B cell (primary cell): ENCODE measurements at regions not wholly inside any gene's neighbourhood (a gene's known extent, or its start where the extent isn't known, plus 50 kb on each side); places are given as distances from the start of the nearest gene placed in this dataset.

Experiments
- ATAC-seq: fragments of 200-7000 bp; cut with Tn5 transposase; one replicate; pipeline ENCODE4 v1.10.0; 2021; ENCODE audit warnings: low read depth, mild to moderate bottlenecking, moderate number of reproducible peaks, moderate library complexity
- CTCF ChIA-PET: fragments of 350-600 bp; sonication (Branson Sonifier 250); formaldehyde crosslinking; loops from one replicate; lab custom pipeline; 2021; ENCODE audit warnings: antibody characterized with exemption, inconsistent platforms; lab: Charles Lee
- POLR2A ChIA-PET: fragments of 350-600 bp; sonication (Branson Sonifier 250); formaldehyde crosslinking; loops from one replicate; lab custom pipeline; 2021; ENCODE audit warnings: antibody characterized with exemption; lab: Charles Lee
- DNase-seq: peaks from one replicate; pipeline ENCODE4 v3.0.0; 2013
- H2AFZ ChIP-seq: 2 replicates; pipeline ENCODE4 v1.6.1; 2012; ENCODE audit warnings: mild to moderate bottlenecking, low read depth, low read length; ENCODE audit not compliant: insufficient read depth, poor library complexity, severe bottlenecking
- H3K27ac ChIP-seq, 2 donors: 1 replicate in 1 of 2; 2 replicates in 1 of 2; pipeline ENCODE4 v1.5.1; 2012 to 2013; ENCODE audit warnings: low read length in 2 of 2, mild to moderate bottlenecking in 2 of 2, moderate library complexity in 1 of 2
- H3K27me3 ChIP-seq, 4 experiments: fragments of 200-600 bp in 1 of 4; sonication (generic) in 1 of 4; replicated peaks in 1 of 4; 1 replicate in 2 of 4; 2 replicates in 2 of 4; pipeline versions ENCODE4 v1.6.1 to v1.7.0; 2013 to 2016; ENCODE audit warnings: low read length in 3 of 4, mild to moderate bottlenecking in 2 of 4, mixed read lengths in 1 of 4, moderate library complexity in 1 of 4; ENCODE audit not compliant: insufficient read depth in 4 of 4, control insufficient read depth in 3 of 4; ENCODE audit errors: control extremely low read depth in 1 of 4
- H3K36me3 ChIP-seq, 2 experiments: replicated peaks in 1 of 2; 1 replicate in 1 of 2; 2 replicates in 1 of 2; pipeline versions ENCODE4 v1.6.1 to v1.7.1; 2013; ENCODE audit warnings: low read length in 1 of 2; ENCODE audit not compliant: insufficient read depth in 2 of 2, control insufficient read depth in 1 of 2; ENCODE audit errors: control extremely low read depth in 1 of 2, extremely low read depth in 1 of 2
- H3K4me1 ChIP-seq, 2 donors: fragments of 200-600 bp in 1 of 2; sonication (generic) in 1 of 2; 1 replicate in 1 of 2; 2 replicates in 1 of 2; pipeline versions ENCODE4 v1.5.1 to v1.6.1; 2013 to 2017; ENCODE audit warnings: low read length in 2 of 2; ENCODE audit not compliant: control insufficient read depth in 2 of 2, insufficient read depth in 2 of 2
- H3K4me2 ChIP-seq: replicated peaks from 2 replicates; pipeline ENCODE3; 2012; ENCODE audit warnings: mild to moderate bottlenecking, low read depth, low read length; ENCODE audit not compliant: poor library complexity, severe bottlenecking
- H3K4me3 ChIP-seq, 5 experiments: fragments of 200-600 bp in 1 of 5; sonication (generic) in 1 of 5; 1 replicate in 3 of 5; 2 replicates in 2 of 5; pipeline versions ENCODE4 v1.5.1 to v1.7.0; 2011 to 2016; ENCODE audit warnings: low read length in 4 of 5, mild to moderate bottlenecking in 4 of 5, low read depth in 2 of 5, control low read depth in 1 of 5, moderate library complexity in 1 of 5; ENCODE audit not compliant: insufficient read depth in 1 of 5; ENCODE audit errors: control extremely low read depth in 1 of 5, extremely low read depth in 1 of 5
- H3K79me2 ChIP-seq: fragments of 200-600 bp; sonication (generic); one replicate; pipeline ENCODE4 v1.6.0; 2016; ENCODE audit warnings: low read length; ENCODE audit not compliant: control insufficient read depth, insufficient read depth
- H3K9ac ChIP-seq: fragments of 200-600 bp; sonication (generic); 2 replicates; pipeline ENCODE4 v1.6.1; 2017; ENCODE audit warnings: mild to moderate bottlenecking, low read length, moderate library complexity
- H3K9me3 ChIP-seq, 3 donors: one replicate each; pipeline versions ENCODE4 v1.6.1 to v1.7.1; 2013; ENCODE audit warnings: low read length in 2 of 3; ENCODE audit not compliant: control insufficient read depth in 2 of 3, insufficient read depth in 1 of 3; ENCODE audit errors: control extremely low read depth in 1 of 3
- H4K20me1 ChIP-seq: 2 replicates; pipeline ENCODE4 v1.6.0; 2012; ENCODE audit warnings: mild to moderate bottlenecking, low read length; ENCODE audit not compliant: insufficient read depth, control insufficient read depth, poor library complexity, severe bottlenecking
- H3K27ac Mint-ChIP-seq: one replicate; pipeline ENCODE4 v1.8.0; 2021; ENCODE audit warnings: mixed read lengths
- H3K27me3 Mint-ChIP-seq: one replicate; pipeline ENCODE4 v1.8.0; 2021; ENCODE audit warnings: mixed read lengths
- H3K4me1 Mint-ChIP-seq: one replicate; pipeline ENCODE4 v1.8.0; 2021; ENCODE audit warnings: mixed read lengths
- H3K4me3 Mint-ChIP-seq: one replicate; pipeline ENCODE4 v1.8.0; 2021; ENCODE audit warnings: mixed read lengths
- H3K9me3 Mint-ChIP-seq: one replicate; pipeline ENCODE4 v1.8.0; 2022; ENCODE audit warnings: mixed read lengths; ENCODE audit not compliant: insufficient read depth
- CTCF ChIP-seq: fragments of 200-600 bp; IDR thresholded peaks from one replicate; pipeline ENCODE4 v1.8.0; 2022; ENCODE audit warnings: antibody characterized with exemption, mild to moderate bottlenecking
- EZH2 ChIP-seq: IDR thresholded peaks from 2 replicates; pipeline ENCODE4 v1.6.1; 2012; ENCODE audit warnings: borderline replicate concordance, low read depth, mild to moderate bottlenecking, moderate library complexity, low read length; ENCODE audit not compliant: insufficient read depth, poor library complexity, severe bottlenecking
- WGBS: methylation state at CpG from one replicate; pipeline ENCODE4 v1.1.5; 2013; ENCODE audit warnings: missing lambda C conversion rate; ENCODE audit not compliant: insufficient coverage; 5-methylcytosine and 5-hydroxymethylcytosine counted together
- intact Hi-C: fragments of 100-400 bp; cut with micrococcal nuclease; formaldehyde crosslinking; loops from one replicate; pipeline ENCODE4 v1.10.0; 2022

DNA sequence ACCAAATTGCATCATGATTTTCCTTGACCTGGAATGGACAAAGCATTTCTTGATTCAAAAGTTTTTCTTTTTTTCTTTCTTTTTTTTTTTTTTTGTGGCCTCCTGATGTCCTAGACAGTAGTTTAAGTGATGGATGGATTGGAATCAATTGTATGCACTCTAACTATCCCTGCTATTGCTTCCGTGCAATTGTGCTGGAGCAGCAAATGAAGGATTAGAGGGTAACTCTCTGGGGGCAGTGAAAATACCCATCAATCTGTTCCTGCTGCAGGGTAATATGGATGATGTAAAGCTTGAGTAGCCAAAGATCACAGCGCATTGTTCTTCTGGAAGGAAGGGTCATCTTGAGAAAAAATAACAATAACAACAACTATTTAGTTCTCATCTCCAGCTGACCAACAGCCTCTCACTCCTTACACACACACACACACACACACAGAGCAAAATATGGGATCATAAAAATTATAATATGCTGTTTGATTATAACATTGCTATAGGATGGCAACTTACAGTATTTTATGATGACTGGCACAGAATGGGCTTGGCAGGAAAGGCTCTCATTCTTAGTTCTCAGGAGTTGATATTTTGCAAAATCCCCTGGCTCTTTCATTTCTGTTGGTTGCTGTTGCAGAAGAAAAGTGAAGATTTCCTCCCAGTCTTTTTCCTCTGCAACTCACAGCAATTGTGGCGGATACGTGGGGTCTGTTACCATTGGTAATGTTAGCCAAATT is 160.9 kb upstream of the DMAC1 start:
- no peaks in the 10 kb centered on the region for H3K36me3 ChIP-seq
- H3K4me1 ChIP-seq = no peaks in the 10 kb centered on the region
- WGBS = no CpG with 5 or more reads among the region's 4 CpGs
- no peak for ATAC-seq
- DNase-seq = no peak
- no peaks in the 10 kb centered on the region for H3K9me3 ChIP-seq
- no peak overlapping the region for H3K9ac ChIP-seq
- Mint-ChIP-seq H3K27ac (no peak overlapping the region), H3K9me3 (no peaks in the 10 kb centered on the region), H3K4me3 (no peak overlapping the region), H3K27me3 (peaks cover 7% of the 10 kb centered on the region), H3K4me1 (peaks cover 3% of the 10 kb centered on the region)
- H3K79me2 ChIP-seq = no peaks in the 10 kb centered on the region
- H3K4me3 ChIP-seq = no peak overlapping the region
- intact Hi-C loops = no loop called here
- ChIA-PET POLR2A (no interaction called here), CTCF (no interaction called here)
- TF ChIP-seq EZH2 (no peak), CTCF (no peak)
- no peak overlapping the region for H3K27ac ChIP-seq
- H3K27me3 ChIP-seq = no peaks in the 10 kb centered on the region
- no peak overlapping the region for H2AFZ ChIP-seq
- H4K20me1 ChIP-seq = no peaks in the 10 kb centered on the region
- no peak overlapping the region for H3K4me2 ChIP-seq

DNA sequence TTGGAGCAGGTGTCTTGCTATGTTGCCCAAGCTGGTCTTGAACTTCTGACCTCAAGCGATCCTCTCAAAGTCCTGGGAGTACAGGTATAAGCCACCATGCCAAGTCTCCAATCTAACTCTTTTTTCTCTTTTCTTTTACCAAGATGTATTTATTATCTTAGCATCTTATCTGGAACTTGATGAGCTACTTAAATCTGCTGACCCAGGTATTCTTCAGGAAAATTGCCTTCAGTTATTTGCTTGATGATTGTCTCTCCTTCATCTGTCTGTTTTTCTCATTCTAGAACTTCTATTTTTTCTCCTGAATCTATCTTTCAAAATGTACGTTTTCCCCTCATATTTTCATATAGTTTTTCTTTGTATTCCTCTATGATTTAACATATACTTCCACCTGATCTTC is 158.2 kb upstream of the DMAC1 start:
- intact Hi-C loops = no loop called here
- DNase-seq (no peak), ATAC-seq (no peak)
- H3K27me3 ChIP-seq = no peaks in the 10 kb centered on the region
- no peaks in the 10 kb centered on the region for H4K20me1 ChIP-seq
- no peaks in the 10 kb centered on the region for H3K4me1 ChIP-seq
- ChIA-PET CTCF (no interaction called here), POLR2A (interaction anchor here (0.6 kb wide), 1 partner anchor 1594 kb away, joined by 5 read pairs; no protein-coding TSS in a partner anchor)
- Mint-ChIP-seq H3K27me3 (no peaks in the 10 kb centered on the region), H3K4me3 (no peak overlapping the region), H3K27ac (no peak overlapping the region), H3K4me1 (peaks cover 4% of the 10 kb centered on the region), H3K9me3 (no peaks in the 10 kb centered on the region)
- TF ChIP-seq EZH2 (no peak), CTCF (no peak)
- H3K79me2 ChIP-seq = no peaks in the 10 kb centered on the region
- H2AFZ ChIP-seq = no peak overlapping the region
- no peak overlapping the region for H3K9ac ChIP-seq
- no peak overlapping the region for H3K27ac ChIP-seq
- H3K4me3 ChIP-seq = no peak overlapping the region
- H3K36me3 ChIP-seq = no peaks in the 10 kb centered on the region
- no peaks in the 10 kb centered on the region for H3K9me3 ChIP-seq
- no CpG with 5 or more reads among the region's 2 CpGs for WGBS
- no peak overlapping the region for H3K4me2 ChIP-seq
